GM12878 (cell line): ENCODE measurements at regions not wholly inside any gene's neighbourhood (a gene's known extent, or its start where the extent isn't known, plus 50 kb on each side); places are given as distances from the start of the nearest gene placed in this dataset.

ENCODE experiments used
- ASH2L ChIP-seq: fragments of 300-600, 200-600 bp; sonication (generic); IDR thresholded peaks from 2 replicates; pipeline ENCODE4 v1.6.1; 2017; ENCODE audit warnings: low read depth, mild to moderate bottlenecking, borderline replicate concordance
- ATF2 ChIP-seq: IDR thresholded peaks from 2 replicates; pipeline ENCODE4 v1.6.1; 2012; ENCODE audit warnings: low read length, inconsistent platforms
- ATF7 ChIP-seq: fragments of 450-650 bp; IDR thresholded peaks from 2 replicates; pipeline ENCODE4 v1.6.1; 2016; ENCODE audit warnings: low read depth, mild to moderate bottlenecking
- E2F4 ChIP-seq: IDR thresholded peaks from 2 replicates; pipeline ENCODE4 v1.6.1; 2012; ENCODE audit warnings: low read depth, low read length, improper control_type of control experiment
- EED ChIP-seq: sonication (generic); IDR thresholded peaks from 2 replicates; pipeline ENCODE4 v1.6.1; 2016; ENCODE audit warnings: antibody characterized with exemption, low read depth
- ESRRA ChIP-seq: IDR thresholded peaks from 2 replicates; pipeline ENCODE4 v1.6.1; 2012; ENCODE audit warnings: mild to moderate bottlenecking, low read length, improper control_type of control experiment
- ETV6 ChIP-seq, 2 experiments: fragments of 450-650 bp in 1 of 2; IDR thresholded peaks in 1 of 2; conservative IDR thresholded peaks in 1 of 2; 2 replicates each; pipeline ENCODE4 v1.6.1; 2014; ENCODE audit warnings: antibody characterized with exemption in 1 of 2, borderline replicate concordance in 1 of 2, low read depth in 1 of 2, mild to moderate bottlenecking in 1 of 2, moderate library complexity in 1 of 2
- EZH2 ChIP-seq: IDR thresholded peaks from 2 replicates; pipeline ENCODE4 v1.6.1; 2012; ENCODE audit warnings: low read depth, mild to moderate bottlenecking, control low read depth, inconsistent platforms, low read length, borderline replicate concordance; ENCODE audit not compliant: control insufficient read depth
- JUND ChIP-seq: IDR thresholded peaks from 2 replicates; pipeline ENCODE4 v1.6.1; 2012; ENCODE audit warnings: low read depth, mild to moderate bottlenecking, low read length, improper control_type of control experiment, moderate library complexity
- MEF2B ChIP-seq: fragments of 450-650 bp; IDR thresholded peaks from 2 replicates; pipeline ENCODE4 v1.6.1; 2018; ENCODE audit warnings: mild to moderate bottlenecking, moderate library complexity; ENCODE audit not compliant: partially characterized antibody, poor library complexity, severe bottlenecking
- MLLT1 ChIP-seq: fragments of 450-650 bp; IDR thresholded peaks from 2 replicates; pipeline ENCODE4 v1.6.1; 2016; ENCODE audit warnings: mild to moderate bottlenecking
- MTA2 ChIP-seq: fragments of 450-650 bp; IDR thresholded peaks from 2 replicates; pipeline ENCODE4 v1.6.1; 2016; ENCODE audit warnings: low read depth, mild to moderate bottlenecking, moderate library complexity
- RFX5 ChIP-seq: IDR thresholded peaks from 2 replicates; pipeline ENCODE4 v1.6.1; 2011; ENCODE audit warnings: low read depth, low read length, improper control_type of control experiment
- SMAD1 ChIP-seq: fragments of 450-650 bp; IDR thresholded peaks from 2 replicates; pipeline ENCODE4 v1.6.1; 2018; ENCODE audit warnings: mild to moderate bottlenecking, low read depth; ENCODE audit not compliant: partially characterized antibody
- SMAD5 ChIP-seq: IDR thresholded peaks from 2 replicates; pipeline ENCODE4 v1.6.1; 2016; ENCODE audit warnings: antibody characterized with exemption, low read depth
- STAT3 ChIP-seq: IDR thresholded peaks from 2 replicates; pipeline ENCODE4 v1.6.1; 2011; ENCODE audit warnings: low read depth, low read length, improper control_type of control experiment
- TBL1XR1 ChIP-seq: IDR thresholded peaks from 2 replicates; pipeline ENCODE4 v1.6.1; 2012; ENCODE audit warnings: low read depth, low read length, improper control_type of control experiment
- YBX1 ChIP-seq: fragments of 450-650 bp; IDR thresholded peaks from 2 replicates; pipeline ENCODE4 v1.6.1; 2016; ENCODE audit warnings: antibody characterized with exemption
- YY1 ChIP-seq: IDR thresholded peaks from 2 replicates; pipeline ENCODE4 v1.6.1; 2011; ENCODE audit warnings: low read depth, mild to moderate bottlenecking, low read length
- ZNF217 ChIP-seq: fragments of 450-650 bp; IDR thresholded peaks from 2 replicates; pipeline ENCODE4 v1.6.1; 2017; ENCODE audit warnings: antibody characterized with exemption, mild to moderate bottlenecking
- ZNF592 ChIP-seq: fragments of 450-650 bp; IDR thresholded peaks from 2 replicates; pipeline ENCODE4 v1.6.1; 2017; ENCODE audit warnings: mild to moderate bottlenecking, moderate library complexity

GRCh38 chr2:8472545-8473323 lies 209.1 kb upstream of the ID2 start (continued):
- peak; percentile 74 for TF ChIP-seq EED
- no peak for TF ChIP-seq RFX5
- no peak for TF ChIP-seq TBL1XR1
- TF ChIP-seq ATF7 = peak; percentile 52
- TF ChIP-seq SMAD5 = no peak
- peak; percentile 33 for TF ChIP-seq MEF2B
- no peak for TF ChIP-seq JUND
- peak in 1 of 2 experiments; percentile 70; a peak in 2 of 4 replicates for TF ChIP-seq ETV6 (conservative IDR thresholded peaks at IDR 0.05 in 1 of 2, IDR thresholded peaks at IDR 0.05 in 1 of 2; ENCODE audit: borderline replicate concordance in 1 of 2, low read depth in 1 of 2)
- TF ChIP-seq ESRRA = no peak
- peak; percentile 79 for TF ChIP-seq YY1
- no peak for TF ChIP-seq STAT3
- no peak for TF ChIP-seq ATF2
- TF ChIP-seq YBX1 = no peak
- no peak for TF ChIP-seq EZH2
- peak; percentile 60; the same call in 1 of the 2 replicates for TF ChIP-seq MTA2
- peak; percentile 65; the same call in 1 of the 2 replicates for TF ChIP-seq ZNF592
- no peak for TF ChIP-seq SMAD1
- TF ChIP-seq ZNF217 = 0 out of 2 replicates have a peak, but pooled peaks have one; percentile 42
- no peak for TF ChIP-seq E2F4
- 0 out of 2 replicates have a peak, but pooled peaks have one; percentile 26 for TF ChIP-seq MLLT1
- no peak for TF ChIP-seq ASH2L
